Liver (tissue), 8 donors: ENCODE measurements at regions not wholly inside any gene's neighbourhood (a gene's known extent, or its start where the extent isn't known, plus 50 kb on each side); places are given as distances from the start of the nearest gene placed in this dataset.

Experiments
- DNase-seq: peaks from one replicate; pipeline ENCODE4 v3.0.0-alpha.2; 2017; ENCODE audit warnings: low spot score
- H3K27ac ChIP-seq, 2 donors: one replicate each; pipeline ENCODE4 v1.7.0; 2013; ENCODE audit warnings: inconsistent platforms in 2 of 2, low read length in 2 of 2, control low read depth in 1 of 2, low read depth in 1 of 2, mild to moderate bottlenecking in 1 of 2
- H3K27me3 ChIP-seq, 4 donors: one replicate each; pipeline versions ENCODE4 v1.6.1 to v1.7.0; 2013; ENCODE audit warnings: low read length in 3 of 4, inconsistent platforms in 1 of 4, mild to moderate bottlenecking in 1 of 4, moderate library complexity in 1 of 4; ENCODE audit not compliant: control insufficient read depth in 4 of 4, insufficient read depth in 4 of 4
- H3K36me3 ChIP-seq, 4 donors: one replicate each; pipeline versions ENCODE4 v1.6.1 to v1.7.0; 2013; ENCODE audit warnings: low read length in 3 of 4, mild to moderate bottlenecking in 3 of 4, low read depth in 1 of 4, moderate library complexity in 1 of 4; ENCODE audit not compliant: control insufficient read depth in 4 of 4, insufficient read depth in 3 of 4
- H3K4me1 ChIP-seq, 4 donors: one replicate each; pipeline versions ENCODE4 v1.6.1 to v1.7.0; 2013; ENCODE audit warnings: low read length in 3 of 4, mild to moderate bottlenecking in 3 of 4, moderate library complexity in 1 of 4; ENCODE audit not compliant: control insufficient read depth in 4 of 4, insufficient read depth in 4 of 4
- H3K4me3 ChIP-seq, 3 donors: one replicate each; pipeline versions ENCODE4 v1.6.1 to v1.7.0; 2013; ENCODE audit warnings: low read length in 3 of 3, control low read depth in 1 of 3, low read depth in 1 of 3, mild to moderate bottlenecking in 1 of 3
- H3K9ac ChIP-seq, 2 donors: one replicate each; pipeline ENCODE4 v1.7.0; 2013; ENCODE audit warnings: low read length in 2 of 2, mild to moderate bottlenecking in 2 of 2, moderate library complexity in 2 of 2, control low read depth in 1 of 2, low read depth in 1 of 2
- H3K9me3 ChIP-seq, 4 donors: one replicate each; pipeline versions ENCODE4 v1.6.1 to v1.7.0; 2013; ENCODE audit warnings: low read length in 3 of 4; ENCODE audit not compliant: control insufficient read depth in 4 of 4
- EGR1 ChIP-seq, 2 donors: IDR thresholded peaks; 2 replicates each; pipeline ENCODE4 v1.6.1; 2016 to 2018; ENCODE audit warnings: antibody characterized with exemption in 2 of 2, low read depth in 2 of 2
- FOXA1 ChIP-seq: IDR thresholded peaks from 2 replicates; pipeline ENCODE4 v1.6.1; 2016; ENCODE audit warnings: antibody characterized with exemption
- FOXA2 ChIP-seq: IDR thresholded peaks from 2 replicates; pipeline ENCODE4 v1.6.1; 2016; ENCODE audit warnings: antibody characterized with exemption
- GABPA ChIP-seq, 2 donors: IDR thresholded peaks in 1 of 2; conservative IDR thresholded peaks in 1 of 2; 2 replicates each; pipeline ENCODE4 v1.6.1; 2016; ENCODE audit warnings: antibody characterized with exemption in 2 of 2, mild to moderate bottlenecking in 1 of 2, moderate library complexity in 1 of 2
- HNF4A ChIP-seq, 2 donors: conservative IDR thresholded peaks; 2 replicates each; pipeline ENCODE4 v1.6.1; 2016; ENCODE audit warnings: antibody characterized with exemption in 2 of 2, mild to moderate bottlenecking in 2 of 2
- HNF4G ChIP-seq: IDR thresholded peaks from 2 replicates; pipeline ENCODE4 v1.6.1; 2016; ENCODE audit warnings: antibody characterized with exemption
- NR2F2 ChIP-seq: IDR thresholded peaks from 2 replicates; pipeline ENCODE4 v1.6.1; 2016; ENCODE audit warnings: antibody characterized with exemption
- RAD21 ChIP-seq, 2 donors: IDR thresholded peaks; 2 replicates each; pipeline ENCODE4 v1.6.1; 2016; ENCODE audit warnings: antibody characterized with exemption in 2 of 2, mild to moderate bottlenecking in 2 of 2
- TAF1 ChIP-seq: conservative IDR thresholded peaks from 2 replicates; pipeline ENCODE4 v1.6.1; 2016; ENCODE audit warnings: antibody characterized with exemption, mild to moderate bottlenecking
- YY1 ChIP-seq: IDR thresholded peaks from 2 replicates; pipeline ENCODE4 v1.6.1; 2016; ENCODE audit warnings: antibody characterized with exemption, mild to moderate bottlenecking
- WGBS: extraction: QIAGEN DNeasy Blood & Tissue Kit; methylation state at CpG from one replicate; pipeline ENCODE4 v1.1.7; 2013; 5-methylcytosine and 5-hydroxymethylcytosine counted together
- TF ChIP-seq, protein P1 (sequence below): fragments of 150-350 bp; IDR thresholded peaks from 2 replicates; pipeline ENCODE4 v1.5.1; 2017; ENCODE audit warnings: improper control_type of control experiment, low read depth, low read length; ENCODE audit not compliant: missing input control
- TF ChIP-seq, protein P2 (sequence below): IDR thresholded peaks from 2 replicates; pipeline ENCODE4 v1.6.1; 2016; ENCODE audit warnings: antibody characterized with exemption
- TF ChIP-seq, protein P3 (sequence below): IDR thresholded peaks from 2 replicates; pipeline ENCODE4 v1.6.1; 2016; ENCODE audit warnings: antibody characterized with exemption
- TF ChIP-seq, protein P4 (sequence below): IDR thresholded peaks from 2 replicates; pipeline ENCODE4 v1.6.1; 2016; ENCODE audit warnings: antibody characterized with exemption, mild to moderate bottlenecking
- TF ChIP-seq, protein P5 (sequence below): IDR thresholded peaks from 2 replicates; pipeline ENCODE4 v1.6.1; 2016; ENCODE audit warnings: antibody characterized with exemption
- donor health status: healthy.
- donor health status: healthy.
- donor health status: healthy.
- donor health status: healthy.
- donor health status: healthy.

DNA sequence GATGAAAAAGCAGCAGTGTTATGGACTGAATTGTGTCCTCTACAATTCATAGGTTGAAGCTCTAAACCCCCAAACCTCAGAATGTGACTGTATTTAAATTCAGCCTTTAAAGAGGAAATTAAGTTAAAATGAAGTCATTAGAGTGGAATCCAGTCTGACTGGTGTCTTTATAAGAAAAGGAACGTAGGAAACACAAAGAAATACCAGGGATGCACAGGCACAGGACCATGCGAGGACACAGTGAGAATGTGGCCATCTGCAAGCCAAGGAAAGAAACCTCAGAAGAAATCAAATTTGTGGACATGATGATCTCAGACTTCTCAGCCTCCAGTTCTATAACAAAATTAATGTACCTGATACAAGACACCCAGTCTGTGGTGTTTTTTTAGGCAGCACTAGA, 971.2 kb upstream of the CDH9 start:
- Histone ChIP-seq H3K9ac (no peak overlapping the region), H3K27ac (no peak overlapping the region), H3K4me1 (no peaks in the 10 kb centered on the region), H3K27me3 (no peaks in the 10 kb centered on the region), H3K9me3 (peaks cover 5 to 21% (median 19%) of the 10 kb centered on the region in 4 donors), H3K4me3 (no peak overlapping the region), H3K36me3 (no peaks in the 10 kb centered on the region)
- 45% methylated on average over 2 of the region's 2 CpGs for WGBS
- DNase-seq: no peak
- TF ChIP-seq FOXA2: no peak
- TF ChIP-seq, protein P1, sequence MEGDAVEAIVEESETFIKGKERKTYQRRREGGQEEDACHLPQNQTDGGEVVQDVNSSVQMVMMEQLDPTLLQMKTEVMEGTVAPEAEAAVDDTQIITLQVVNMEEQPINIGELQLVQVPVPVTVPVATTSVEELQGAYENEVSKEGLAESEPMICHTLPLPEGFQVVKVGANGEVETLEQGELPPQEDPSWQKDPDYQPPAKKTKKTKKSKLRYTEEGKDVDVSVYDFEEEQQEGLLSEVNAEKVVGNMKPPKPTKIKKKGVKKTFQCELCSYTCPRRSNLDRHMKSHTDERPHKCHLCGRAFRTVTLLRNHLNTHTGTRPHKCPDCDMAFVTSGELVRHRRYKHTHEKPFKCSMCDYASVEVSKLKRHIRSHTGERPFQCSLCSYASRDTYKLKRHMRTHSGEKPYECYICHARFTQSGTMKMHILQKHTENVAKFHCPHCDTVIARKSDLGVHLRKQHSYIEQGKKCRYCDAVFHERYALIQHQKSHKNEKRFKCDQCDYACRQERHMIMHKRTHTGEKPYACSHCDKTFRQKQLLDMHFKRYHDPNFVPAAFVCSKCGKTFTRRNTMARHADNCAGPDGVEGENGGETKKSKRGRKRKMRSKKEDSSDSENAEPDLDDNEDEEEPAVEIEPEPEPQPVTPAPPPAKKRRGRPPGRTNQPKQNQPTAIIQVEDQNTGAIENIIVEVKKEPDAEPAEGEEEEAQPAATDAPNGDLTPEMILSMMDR: no peak
- TF ChIP-seq, protein P2, sequence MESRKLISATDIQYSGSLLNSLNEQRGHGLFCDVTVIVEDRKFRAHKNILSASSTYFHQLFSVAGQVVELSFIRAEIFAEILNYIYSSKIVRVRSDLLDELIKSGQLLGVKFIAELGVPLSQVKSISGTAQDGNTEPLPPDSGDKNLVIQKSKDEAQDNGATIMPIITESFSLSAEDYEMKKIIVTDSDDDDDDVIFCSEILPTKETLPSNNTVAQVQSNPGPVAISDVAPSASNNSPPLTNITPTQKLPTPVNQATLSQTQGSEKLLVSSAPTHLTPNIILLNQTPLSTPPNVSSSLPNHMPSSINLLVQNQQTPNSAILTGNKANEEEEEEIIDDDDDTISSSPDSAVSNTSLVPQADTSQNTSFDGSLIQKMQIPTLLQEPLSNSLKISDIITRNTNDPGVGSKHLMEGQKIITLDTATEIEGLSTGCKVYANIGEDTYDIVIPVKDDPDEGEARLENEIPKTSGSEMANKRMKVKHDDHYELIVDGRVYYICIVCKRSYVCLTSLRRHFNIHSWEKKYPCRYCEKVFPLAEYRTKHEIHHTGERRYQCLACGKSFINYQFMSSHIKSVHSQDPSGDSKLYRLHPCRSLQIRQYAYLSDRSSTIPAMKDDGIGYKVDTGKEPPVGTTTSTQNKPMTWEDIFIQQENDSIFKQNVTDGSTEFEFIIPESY: no peak
- TF ChIP-seq HNF4A (conservative IDR thresholded peaks at IDR 0.05): no peak
- no peak for TF ChIP-seq NR2F2
- TF ChIP-seq EGR1 (IDR thresholded peaks at IDR 0.05; ENCODE audit: low read depth in 2 of 2): no peak
- TF ChIP-seq GABPA (IDR thresholded peaks at IDR 0.05 in 1 of 2, conservative IDR thresholded peaks at IDR 0.05 in 1 of 2): no peak
- TF ChIP-seq, protein P3, sequence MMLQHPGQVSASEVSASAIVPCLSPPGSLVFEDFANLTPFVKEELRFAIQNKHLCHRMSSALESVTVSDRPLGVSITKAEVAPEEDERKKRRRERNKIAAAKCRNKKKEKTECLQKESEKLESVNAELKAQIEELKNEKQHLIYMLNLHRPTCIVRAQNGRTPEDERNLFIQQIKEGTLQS: no peak
- TF ChIP-seq, protein P4, sequence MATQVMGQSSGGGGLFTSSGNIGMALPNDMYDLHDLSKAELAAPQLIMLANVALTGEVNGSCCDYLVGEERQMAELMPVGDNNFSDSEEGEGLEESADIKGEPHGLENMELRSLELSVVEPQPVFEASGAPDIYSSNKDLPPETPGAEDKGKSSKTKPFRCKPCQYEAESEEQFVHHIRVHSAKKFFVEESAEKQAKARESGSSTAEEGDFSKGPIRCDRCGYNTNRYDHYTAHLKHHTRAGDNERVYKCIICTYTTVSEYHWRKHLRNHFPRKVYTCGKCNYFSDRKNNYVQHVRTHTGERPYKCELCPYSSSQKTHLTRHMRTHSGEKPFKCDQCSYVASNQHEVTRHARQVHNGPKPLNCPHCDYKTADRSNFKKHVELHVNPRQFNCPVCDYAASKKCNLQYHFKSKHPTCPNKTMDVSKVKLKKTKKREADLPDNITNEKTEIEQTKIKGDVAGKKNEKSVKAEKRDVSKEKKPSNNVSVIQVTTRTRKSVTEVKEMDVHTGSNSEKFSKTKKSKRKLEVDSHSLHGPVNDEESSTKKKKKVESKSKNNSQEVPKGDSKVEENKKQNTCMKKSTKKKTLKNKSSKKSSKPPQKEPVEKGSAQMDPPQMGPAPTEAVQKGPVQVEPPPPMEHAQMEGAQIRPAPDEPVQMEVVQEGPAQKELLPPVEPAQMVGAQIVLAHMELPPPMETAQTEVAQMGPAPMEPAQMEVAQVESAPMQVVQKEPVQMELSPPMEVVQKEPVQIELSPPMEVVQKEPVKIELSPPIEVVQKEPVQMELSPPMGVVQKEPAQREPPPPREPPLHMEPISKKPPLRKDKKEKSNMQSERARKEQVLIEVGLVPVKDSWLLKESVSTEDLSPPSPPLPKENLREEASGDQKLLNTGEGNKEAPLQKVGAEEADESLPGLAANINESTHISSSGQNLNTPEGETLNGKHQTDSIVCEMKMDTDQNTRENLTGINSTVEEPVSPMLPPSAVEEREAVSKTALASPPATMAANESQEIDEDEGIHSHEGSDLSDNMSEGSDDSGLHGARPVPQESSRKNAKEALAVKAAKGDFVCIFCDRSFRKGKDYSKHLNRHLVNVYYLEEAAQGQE: no peak
- TF ChIP-seq FOXA1: no peak

DNA sequence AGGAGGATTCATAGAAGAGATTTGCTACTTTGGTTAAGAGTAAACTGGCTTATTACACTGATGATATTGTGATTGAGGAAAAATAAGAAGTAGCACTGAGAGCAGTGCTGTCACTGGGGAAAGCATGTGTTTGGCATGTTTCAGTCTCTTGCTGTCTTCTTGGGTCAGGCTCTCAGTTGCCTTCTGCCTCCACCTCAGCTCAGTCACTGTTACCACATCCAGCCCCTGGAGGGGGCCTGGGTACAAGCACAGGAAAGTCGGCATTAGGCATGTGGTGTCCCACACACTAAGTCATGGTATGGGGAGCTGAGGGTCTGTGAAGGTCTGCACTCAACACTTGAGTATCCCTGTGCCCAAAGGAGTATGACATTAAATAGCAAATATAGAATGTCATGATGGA, 958.3 kb upstream of the CDH9 start:
- no peak overlapping the region for H3K9ac ChIP-seq
- H3K27me3 ChIP-seq: no peaks in the 10 kb centered on the region
- H3K27ac ChIP-seq: no peak overlapping the region
- H3K9me3 ChIP-seq: no peaks in the 10 kb centered on the region
- DNase-seq: no peak
- no peaks in the 10 kb centered on the region for H3K4me1 ChIP-seq
- no peaks in the 10 kb centered on the region for H3K36me3 ChIP-seq
- no peak overlapping the region for H3K4me3 ChIP-seq
- WGBS: 38% methylated on average over 1 of the region's 1 CpG
- TF ChIP-seq HNF4G (no peak), GABPA (IDR thresholded peaks at IDR 0.05 in 1 of 2, conservative IDR thresholded peaks at IDR 0.05 in 1 of 2) (no peak), RAD21 (IDR thresholded peaks at IDR 0.05) (no peak), HNF4A (conservative IDR thresholded peaks at IDR 0.05) (no peak), YY1 (no peak), FOXA2 (no peak), FOXA1 (no peak), EGR1 (IDR thresholded peaks at IDR 0.05; ENCODE audit: low read depth in 2 of 2) (no peak), TAF1 (no peak), NR2F2 (no peak)
- TF ChIP-seq, protein P5, sequence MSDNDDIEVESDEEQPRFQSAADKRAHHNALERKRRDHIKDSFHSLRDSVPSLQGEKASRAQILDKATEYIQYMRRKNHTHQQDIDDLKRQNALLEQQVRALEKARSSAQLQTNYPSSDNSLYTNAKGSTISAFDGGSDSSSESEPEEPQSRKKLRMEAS: no peak
- TF ChIP-seq, protein P2: no peak
- TF ChIP-seq, protein P4: no peak
